Dermis microvascular lymphatic vessel endothelial cell (primary cell): ENCODE measurements at regions not wholly inside any gene's neighbourhood (a gene's known extent, or its start where the extent isn't known, plus 50 kb on each side); places are given as distances from the start of the nearest gene placed in this dataset.
A peak's percentile ranks its signal among the peaks of the same experiment; 100 is the strongest.
"Not testable (repeated sequence)": the region's sequence is repeated elsewhere in the genome, so short reads cannot be mapped to it uniquely, and the experiment has no call there.

Experiments
- DNase-seq, 2 donors: peaks; one replicate each; pipeline versions ENCODE4 v3.0.0 to v3.0.0-alpha.2; 2010; ENCODE audit warnings: low read depth in 2 of 2

DNA sequence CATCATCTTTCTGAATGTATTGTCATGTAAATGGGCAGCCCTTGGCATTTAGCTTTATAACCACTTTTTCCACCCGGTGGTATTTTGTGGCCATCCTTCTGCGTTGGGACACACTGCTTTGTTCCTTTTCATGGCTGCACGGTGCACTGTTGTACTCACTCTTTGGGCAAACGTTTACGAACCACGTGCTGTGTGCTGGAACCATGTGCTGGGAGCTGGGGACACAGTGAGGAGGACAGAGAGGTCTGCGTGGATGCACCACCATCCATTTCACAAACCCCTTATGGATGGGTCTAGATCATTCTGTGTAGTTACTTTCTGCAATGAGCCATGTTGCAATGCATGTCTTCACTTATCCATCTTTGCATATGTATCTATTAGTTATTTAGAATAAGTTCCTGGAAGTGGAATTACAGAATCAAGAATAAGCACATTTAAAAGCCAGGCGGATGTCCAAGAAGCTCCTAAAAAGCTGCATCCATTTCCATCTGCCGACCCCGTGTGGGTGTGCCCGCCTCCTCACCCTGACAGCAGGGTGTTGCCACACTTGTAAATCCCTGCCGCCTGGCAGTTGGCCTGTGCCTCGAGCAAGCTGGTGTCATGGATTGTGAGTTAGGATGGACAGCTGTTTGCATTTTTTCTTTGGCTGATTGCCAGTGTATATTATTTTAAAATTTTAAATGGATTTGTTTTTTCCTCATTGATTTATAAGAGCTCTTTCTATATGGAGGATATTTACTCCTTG lies 183.8 kb downstream of the LAT start:
- not testable (repeated sequence) for DNase-seq

DNA sequence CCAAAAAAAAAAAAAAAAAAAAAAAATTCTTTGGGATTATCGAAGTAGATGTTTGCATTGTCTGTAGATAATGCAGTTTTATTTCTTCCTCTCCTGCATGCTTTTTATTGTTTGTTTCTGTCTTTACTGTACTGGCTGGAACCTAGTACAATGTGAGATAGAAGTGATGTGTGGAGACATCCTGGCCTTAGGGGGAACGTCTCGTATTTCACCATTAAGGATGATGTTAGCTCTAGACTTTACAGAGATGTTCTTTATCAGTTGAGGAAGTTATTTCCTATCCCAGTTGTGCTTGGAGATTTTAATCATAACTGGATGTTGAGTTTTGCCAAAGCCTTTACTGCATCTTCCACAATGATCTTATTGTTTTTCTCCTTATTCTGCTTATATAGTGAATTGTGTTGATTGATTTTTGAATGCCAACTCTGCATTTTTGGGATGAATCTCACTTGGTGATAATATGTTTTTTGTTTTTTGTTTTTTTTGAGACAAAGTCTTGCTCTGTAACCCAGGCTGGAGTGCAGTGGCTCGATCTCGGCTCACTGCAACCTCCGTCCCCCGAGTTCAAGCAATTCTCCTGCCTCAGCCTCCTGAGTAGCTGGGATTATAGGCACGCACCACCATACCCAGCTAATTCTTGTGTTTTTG lies 179.7 kb downstream of the LAT start:
- not testable (repeated sequence) for DNase-seq

DNA sequence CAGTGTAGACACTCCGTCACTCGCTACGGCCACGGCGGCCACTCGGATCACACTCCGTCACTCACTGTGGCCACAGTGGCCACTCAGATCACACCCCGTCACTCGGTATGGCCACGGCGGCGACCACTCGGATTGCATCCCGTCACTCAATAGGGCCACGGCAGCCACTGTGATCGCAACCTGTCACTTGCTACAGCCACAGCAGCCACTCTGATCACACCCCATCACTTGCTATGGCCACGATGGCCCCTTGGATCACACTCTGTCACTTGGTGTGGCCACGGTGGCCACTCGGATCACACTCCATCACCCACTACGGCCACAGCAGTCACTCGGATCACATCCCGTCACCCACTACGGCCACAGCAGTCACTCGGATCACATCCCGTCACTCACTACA lies 175.3 kb downstream of the LAT start:
- not testable (repeated sequence) for DNase-seq

DNA sequence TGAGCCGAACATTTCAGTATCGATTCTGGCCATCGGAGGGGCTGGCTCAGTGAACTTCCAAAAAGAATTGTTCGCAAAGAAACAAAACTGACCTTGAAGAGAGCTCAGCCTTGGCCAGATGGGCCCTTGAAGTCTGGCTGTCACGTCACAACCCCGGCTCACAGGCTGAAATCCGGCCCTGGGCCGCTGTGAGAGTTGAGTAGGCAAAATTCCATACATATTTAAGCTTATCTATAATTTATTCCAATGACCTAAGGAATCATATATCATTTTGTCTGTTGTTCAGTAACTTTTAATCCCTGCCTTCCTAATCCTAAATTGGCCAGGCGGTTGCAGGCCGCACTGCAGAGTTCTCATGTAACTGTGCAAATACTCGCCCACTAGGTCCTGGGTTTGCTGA lies 174.8 kb downstream of the LAT start:
- not testable (repeated sequence) for DNase-seq

DNA sequence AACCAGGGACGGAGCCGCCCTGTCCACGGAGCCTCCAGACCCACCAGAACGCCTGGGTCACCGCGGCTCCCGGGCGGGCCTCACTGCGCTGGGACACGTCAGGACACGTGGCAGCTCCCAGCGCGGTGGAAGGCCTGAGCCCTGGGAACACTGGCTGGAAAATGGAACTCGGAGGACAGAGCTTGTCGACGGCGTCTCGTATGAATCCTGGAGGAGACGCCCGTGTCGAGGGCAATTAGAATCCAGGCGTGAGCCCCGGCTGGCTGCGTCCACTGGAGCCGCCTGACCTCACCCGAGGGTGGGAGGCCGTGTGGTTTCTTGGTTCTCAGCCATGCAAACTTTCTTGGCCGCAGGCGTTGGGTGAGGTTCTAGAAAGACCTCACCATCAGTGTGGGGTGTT lies 173.9 kb downstream of the LAT start:
- DNase-seq, result no peak

DNA sequence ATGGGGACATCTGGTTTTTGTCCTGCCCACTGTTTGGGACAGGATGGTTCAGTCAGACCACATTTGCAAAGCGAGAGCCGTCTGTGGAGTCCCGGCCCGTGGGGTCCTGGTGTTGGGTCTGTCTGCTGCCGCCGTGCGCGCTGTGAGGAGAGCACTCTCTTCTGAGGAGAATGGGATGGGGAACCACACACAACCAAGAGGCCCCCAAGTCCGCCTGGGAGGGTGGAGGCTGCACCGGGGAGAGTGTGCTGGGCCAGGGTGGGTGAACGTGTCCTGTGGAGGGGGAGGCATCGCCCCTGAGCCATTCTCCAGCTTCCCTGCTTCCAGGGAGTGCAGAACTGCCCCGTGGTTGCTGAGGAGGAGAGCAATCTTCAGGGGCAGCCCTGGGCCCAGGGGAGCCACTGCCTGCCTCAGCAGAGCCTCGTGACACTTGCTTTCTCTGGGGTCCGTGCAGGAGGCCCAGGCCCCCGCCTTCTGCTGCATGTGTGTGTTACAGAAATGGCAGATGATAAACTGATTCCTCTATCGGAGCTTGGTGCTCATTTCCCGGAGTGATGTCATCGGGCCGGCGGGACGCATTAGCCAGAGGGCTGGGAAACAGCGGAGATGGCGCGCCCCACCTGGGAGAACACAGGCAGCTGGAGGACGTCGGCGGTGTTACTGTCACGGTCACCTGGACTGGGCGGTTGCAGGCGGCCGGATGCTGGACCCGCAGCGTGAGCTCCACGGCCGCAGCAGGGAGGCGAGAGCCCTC lies 173.4 kb downstream of the LAT start:
- DNase-seq, result not testable (repeated sequence)

DNA sequence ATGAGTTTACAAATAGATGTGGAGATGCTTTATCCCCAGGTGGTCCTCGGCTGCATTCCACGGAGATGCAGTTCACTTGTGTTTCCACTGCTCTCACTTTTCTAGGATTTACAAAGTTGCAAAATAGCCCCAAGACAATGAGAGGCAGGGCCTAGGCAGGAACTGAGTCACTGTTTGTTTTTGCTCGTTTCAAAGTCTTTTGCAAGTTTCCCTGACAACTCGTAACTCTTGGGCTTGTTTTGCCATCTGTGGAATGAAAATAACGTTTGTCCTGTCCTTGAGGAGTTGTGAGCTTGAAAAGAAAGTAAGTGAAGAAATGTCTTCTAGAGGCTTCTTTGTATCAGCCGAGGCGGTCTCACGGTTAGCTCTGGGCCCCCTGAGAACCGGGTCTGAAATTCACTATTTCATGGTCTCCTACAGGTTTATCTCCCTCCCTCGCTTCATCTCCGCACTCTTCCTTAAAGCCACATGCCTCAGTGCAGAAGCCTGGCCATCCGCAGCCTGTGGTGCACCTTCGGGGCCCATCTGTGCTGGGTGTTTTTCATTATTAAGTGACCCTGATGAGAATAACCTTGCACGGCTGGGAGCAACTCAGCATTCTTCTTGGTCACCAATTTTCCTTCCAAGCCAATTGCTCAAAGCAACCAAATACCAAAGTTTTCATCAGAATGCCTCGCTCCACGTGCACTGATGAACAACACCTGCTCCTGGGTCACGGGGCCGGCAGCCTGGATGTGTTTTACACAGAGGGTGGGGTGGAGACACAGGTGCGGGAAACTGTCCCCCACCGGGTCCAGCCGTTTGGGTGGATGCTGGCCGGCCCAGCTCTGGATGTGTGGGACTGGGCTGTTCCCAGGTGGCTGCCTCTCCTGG lies 172.4 kb downstream of the LAT start:
- DNase-seq, result peak; percentile 76 to 95

DNA sequence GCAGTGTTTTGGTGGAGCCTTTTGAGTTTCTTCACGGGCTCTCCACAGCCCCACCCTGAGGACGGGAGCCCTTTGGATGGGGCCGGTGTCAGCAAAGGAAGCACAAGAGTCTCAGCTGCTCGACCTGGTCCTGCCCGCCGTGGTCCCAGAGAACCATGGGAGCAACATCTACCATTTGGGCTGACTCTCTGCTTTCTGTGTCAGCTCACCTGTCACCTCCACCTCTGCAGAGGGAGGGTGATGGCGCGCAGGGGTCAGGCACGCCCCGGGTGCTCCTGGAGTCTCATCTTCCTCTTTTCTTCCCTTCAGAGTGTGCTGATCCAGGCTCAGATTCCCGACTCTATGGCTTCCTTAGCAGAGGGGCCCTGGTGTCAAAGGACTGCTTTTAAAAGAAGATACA lies 171.7 kb downstream of the LAT start:
- no peak for DNase-seq

DNA sequence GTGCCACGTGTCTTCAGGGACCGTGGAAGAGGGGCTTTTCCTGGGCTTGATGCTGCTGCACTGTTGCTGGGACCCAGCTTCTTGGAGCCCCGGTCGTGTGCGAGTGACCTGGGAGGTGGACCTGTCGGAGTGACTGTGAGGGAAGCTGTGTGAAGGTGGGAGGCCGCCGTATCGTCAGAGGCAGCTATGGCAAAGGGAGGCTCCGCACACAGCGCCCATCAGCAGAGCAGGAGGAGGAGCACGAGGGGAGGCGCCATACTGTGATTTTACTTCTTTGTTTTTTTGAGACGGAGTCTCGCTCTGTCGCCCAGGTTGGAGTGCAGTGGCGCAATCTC lies 171.0 kb downstream of the LAT start:
- DNase-seq, result not testable (repeated sequence)

DNA sequence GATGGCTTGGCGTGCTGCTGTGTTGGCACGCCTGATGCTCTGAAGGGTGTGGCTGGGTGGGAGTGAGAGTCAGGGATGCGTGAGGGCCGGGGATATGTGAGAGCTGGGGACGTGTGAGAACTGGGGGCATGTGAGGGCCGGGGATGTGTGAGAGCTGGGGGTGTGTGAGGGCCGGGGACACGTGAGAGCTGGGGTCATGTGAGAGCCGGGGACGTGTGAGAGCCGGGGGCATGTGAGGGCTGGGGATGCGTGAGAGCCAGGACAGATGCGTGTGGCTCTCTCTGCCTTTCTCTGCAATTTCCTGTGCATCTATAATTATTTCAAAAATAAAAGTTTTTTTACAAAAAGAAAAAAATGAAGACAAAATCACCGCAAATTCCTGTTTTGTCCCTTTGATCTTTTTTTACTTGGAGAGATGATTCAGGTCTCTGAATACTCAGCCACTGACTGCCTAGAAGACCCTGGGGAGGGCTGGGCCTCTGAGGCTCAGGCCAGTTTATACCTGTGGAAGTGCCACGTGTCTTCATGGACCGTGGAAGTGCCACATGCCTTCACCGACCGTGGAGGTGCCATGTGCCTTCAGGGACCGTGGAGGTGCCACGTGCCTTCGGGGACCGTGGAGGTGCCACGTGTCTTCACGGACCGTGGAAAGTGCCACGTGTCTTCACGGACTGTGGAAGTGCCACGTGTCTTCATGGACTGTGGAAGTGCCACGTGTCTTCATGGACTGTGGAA lies 170.4 kb downstream of the LAT start:
- not testable (repeated sequence) for DNase-seq

DNA sequence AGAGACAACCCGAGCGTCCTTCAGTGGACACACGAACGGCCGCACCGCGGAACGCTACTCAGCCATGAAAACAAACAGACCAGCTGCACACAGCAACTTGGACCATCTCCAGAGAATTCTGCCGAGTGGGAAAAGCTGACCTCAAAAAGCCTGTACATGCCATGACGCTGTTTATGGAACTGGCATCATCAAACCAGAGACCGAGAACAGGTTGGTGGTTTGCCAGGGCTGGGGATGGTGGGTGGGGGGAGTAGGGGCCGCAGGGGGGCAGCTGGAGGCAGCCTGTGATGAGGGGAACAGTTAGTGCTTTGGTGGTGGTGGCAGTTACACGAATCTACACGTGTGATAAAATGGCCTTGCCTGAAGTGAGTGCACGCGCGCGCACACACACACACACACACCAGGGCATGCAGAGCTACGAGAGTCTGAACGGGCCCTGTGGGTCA lies 169.8 kb downstream of the LAT start:
- peak; percentile 24 to 28 for DNase-seq

DNA sequence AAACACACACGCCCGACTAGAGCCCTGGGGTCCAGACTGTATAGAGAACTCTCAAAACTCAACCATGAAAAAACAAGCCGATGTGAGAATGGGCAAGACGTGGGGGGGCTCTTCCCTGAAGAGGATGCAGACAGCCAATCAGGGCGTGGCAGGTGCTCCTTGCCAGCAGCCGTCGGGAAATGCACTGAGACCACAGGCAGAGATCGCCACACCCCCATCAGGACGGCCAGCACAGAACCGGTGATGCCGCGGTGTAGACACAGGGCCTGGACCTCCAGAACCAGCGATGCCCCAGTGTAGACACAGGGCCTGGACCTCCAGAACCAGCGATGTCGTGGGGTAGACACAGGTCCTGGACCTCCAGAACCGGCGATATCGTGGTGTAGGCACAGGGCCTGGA lies 169.2 kb downstream of the LAT start:
- no peak for DNase-seq

DNA sequence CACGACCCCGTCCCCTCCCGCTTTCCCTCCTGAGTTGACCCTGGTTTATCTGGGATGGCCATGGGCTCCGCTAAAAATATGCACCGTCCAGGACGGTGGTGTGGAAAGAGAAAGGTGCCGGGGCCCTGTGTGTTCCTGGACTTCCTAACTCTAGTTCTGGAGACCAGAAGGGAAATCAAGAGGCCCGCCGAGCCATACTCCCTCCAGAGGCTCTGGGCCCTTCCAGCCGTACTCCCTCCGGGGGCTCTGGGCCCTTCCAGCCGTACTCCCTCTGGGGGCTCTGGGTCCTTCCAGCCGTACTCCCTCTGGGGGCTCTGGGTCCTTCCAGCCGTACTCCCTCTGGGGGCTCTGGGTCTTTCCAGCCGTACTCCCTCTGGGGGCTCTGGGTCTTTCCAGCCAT lies 168.5 kb downstream of the LAT start:
- not testable (repeated sequence) for DNase-seq

DNA sequence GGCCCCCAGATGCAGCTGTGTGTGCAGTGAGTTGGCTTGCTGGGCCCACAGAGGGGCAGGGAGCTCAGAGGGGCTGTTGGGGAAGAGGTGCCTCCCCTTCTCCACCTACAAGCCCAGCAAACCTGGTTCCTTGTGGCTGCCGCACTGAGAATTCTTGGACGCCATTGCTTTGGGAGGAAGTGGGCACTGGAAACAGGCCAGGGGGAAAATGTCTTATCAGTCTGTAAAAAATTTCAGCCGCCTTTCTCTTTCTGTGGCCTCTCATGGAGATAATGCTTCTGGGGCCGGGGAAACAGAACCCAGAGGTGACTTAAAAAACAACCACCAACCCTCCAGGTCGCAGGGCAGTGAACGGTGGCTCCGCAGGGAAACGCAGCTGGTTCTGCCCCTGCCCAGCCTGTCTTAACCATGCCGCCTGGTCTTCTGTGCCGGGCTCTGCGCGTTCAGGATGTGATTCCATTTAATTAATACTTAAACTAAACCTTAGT lies 167.7 kb downstream of the LAT start:
- DNase-seq, result peak in 1 of 2 donors; percentile 33

DNA sequence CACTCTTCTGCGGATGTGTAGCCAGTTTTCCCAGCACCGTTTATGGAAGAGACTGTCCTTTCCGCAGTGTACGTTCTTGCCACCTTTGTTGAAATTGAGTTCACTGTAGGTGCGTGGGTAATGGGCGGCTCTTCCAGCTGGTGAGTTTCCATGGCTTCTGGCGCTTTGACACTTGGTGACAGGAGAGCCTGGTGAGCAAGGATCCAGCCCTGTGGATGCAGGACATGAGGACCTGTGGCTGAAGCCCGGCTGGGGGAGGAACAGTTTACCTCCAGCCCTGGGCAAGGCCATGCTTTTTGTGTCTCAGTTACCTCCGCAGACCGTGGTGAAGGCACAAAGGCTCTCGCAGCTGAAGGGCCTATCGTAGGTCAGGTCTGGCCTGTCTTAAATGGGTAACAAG lies 166.5 kb downstream of the LAT start:
- no peak for DNase-seq

DNA sequence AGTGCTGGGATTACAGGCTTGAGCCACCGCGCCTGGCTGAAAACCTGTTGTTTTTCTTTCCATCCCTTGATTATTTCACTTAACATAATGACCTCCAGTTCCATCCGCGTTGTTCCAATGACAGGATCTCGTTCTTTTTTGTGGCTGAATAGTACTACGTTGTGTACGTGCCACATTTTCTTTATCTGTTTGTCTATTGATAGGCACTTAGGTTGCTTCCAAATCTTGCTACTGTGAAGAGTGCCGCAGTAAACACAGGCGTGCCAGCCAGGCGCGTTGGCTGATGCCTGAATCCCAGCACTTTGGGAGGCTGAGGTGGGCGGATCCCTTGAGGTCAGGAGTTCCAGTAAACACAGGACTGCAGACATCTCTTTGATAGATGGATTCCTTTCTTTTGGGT lies 165.1 kb downstream of the LAT start:
- not testable (repeated sequence) for DNase-seq

DNA sequence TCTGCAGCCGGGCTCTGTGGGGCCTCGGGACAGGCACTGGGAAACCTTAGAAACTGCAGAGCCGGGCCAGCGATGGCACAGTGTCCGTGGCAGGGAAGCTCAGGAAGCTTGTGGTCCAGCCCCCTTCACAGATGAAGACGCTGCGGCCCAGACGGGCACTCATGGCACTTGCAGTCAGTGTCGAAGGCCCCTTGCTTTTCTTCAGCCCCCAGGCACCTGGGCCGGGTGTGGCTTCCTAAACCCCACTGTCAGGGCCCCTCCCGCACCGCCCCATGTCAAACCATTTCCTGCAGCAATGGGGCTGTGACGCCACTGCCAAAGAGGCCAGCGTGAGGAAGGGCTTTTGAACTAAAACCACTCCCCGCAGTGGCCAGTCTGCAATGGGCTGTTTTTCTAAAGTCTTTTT lies 164.0 kb downstream of the LAT start:
- no peak for DNase-seq

DNA sequence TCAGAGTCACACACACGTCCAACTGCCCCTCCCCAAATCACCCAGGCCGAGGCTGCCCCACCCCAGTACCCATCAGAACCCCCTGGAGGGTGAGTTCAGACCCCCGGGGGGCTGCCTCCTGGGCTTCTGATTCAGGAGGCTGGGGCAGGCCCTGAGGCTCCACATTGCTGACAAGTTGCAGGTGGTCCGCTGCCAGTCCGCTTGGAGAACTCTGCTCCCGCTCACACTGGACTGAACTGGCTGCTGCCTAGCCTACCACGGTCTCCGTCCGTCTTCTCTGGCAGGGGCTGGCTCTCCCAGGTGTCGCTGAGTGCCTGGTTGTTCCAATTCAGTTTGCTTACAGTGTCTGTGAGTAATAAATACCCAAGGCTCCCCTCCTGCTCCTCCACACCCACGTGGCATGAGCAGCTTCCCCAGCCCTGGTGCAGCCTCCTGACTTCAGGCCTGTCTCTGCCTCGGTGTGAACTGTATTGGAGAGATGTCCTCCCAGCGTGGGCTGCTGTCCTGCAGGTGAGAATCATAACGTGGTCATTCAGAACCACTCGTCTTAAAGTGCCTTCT lies 163.4 kb downstream of the LAT start:
- DNase-seq, result no peak

DNA sequence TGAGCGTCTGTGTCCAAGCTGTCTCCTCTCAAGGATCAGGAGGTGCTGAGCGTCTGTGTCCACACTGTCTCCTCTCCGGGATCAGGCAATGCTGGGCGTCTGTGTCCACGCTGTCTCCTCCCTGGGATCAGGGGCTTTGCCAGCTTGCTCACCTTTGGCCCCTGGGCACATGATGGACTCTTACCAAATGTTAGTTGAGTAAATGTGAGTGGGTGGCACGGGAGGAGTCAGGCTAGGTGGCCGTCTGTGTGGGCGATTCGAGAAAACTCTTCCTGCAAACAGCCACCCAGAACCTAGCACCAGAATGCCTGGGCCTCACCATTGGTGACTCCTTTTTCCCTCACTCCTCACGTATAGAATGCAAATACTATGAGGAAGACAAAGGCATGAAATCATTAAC lies 162.9 kb downstream of the LAT start:
- DNase-seq, result not testable (repeated sequence)
